ENCODE measurements at regions not wholly inside any gene's neighbourhood (a gene's known extent, or its start where the extent isn't known, plus 50 kb on each side); places are given as distances from the start of the nearest gene placed in this dataset.

DNA sequence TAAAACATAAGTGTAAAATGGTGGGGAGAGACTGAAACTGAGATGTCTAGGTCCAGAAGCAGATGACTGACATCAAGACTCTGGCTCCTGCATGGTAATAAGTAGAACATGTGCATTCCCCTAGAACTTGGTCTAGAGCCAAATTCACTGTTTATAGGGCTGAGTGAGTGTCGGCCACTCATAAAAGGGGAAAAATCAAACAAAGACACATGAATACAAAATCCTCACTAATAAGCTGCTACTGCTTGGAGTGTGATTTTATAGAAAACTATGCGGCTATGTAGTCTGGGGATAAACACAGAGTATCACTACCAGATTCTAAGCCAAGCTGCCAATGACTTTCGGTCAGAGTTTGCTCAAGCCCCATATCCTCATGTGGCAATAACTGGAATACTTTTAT lies 1080.8 kb upstream of the DDX18 start:
- no peaks in the 10 kb centered on the region for H3K9me1 ChIP-seq (ENCODE audit: insufficient read depth, low read length)
- no peaks in the 10 kb centered on the region for H4K20me1 ChIP-seq (ENCODE audit: insufficient read depth, low read length)
- H2AK5ac ChIP-seq (ENCODE audit: low read depth, low read length): no peak overlapping the region
- H3K79me1 ChIP-seq (ENCODE audit: low read depth in 1 of 2, low read length in 2 of 2): no peaks in the 10 kb centered on the region
- no peak overlapping the region for H3K4me2 ChIP-seq (ENCODE audit: low read depth, low read length)
- H3K4me1 ChIP-seq (ENCODE audit: control insufficient read depth, insufficient read depth, low read length): no peaks in the 10 kb centered on the region
- no peak overlapping the region for H3K23ac ChIP-seq (ENCODE audit: low read depth, low read length)
- no TSS peak for BruUV-seq (replicated peaks)
- H3K9me3 ChIP-seq (ENCODE audit: control insufficient read depth, insufficient read depth, low read length): peaks cover 2% of the 10 kb centered on the region
- intact Hi-C loops (cut with micrococcal nuclease): no loop called here
- no peak overlapping the region for H4K5ac ChIP-seq (ENCODE audit: low read depth, low read length)
- TF ChIP-seq SMC3 (IDR thresholded peaks at IDR 0.05; ENCODE audit: low read depth, low read length) (no peak), CHD1 (IDR thresholded peaks at IDR 0.05; ENCODE audit: low read depth, low read length) (no peak), RCOR1 (IDR thresholded peaks at IDR 0.05; ENCODE audit: insufficient replicate concordance, low read length) (no peak), RAD21 (IDR thresholded peaks at IDR 0.05; ENCODE audit: low read length) (no peak), BHLHE40 (IDR thresholded peaks at IDR 0.05; ENCODE audit: low read depth, low read length) (no peak)
- H3K4me3 ChIP-seq (ENCODE audit: insufficient read depth, low read depth, low read length): no peak overlapping the region
- in situ Hi-C loops (cut with MboI; ENCODE audit: low sequenced_read_pairs): no loop called here
- H4K8ac ChIP-seq (ENCODE audit: low read depth in 2 of 2, low read length in 2 of 2): no peak overlapping the region
- no peak overlapping the region for H3K27ac ChIP-seq (ENCODE audit: insufficient read depth, low read length)
- no peak overlapping the region for H2BK20ac ChIP-seq (ENCODE audit: low read depth, low read length)
- no peak for DNase-seq
- no peak overlapping the region for H3K9ac ChIP-seq (ENCODE audit: low read depth, low read length)
- no peak overlapping the region for H2BK120ac ChIP-seq (ENCODE audit: low read depth, low read length)
- no peaks in the 10 kb centered on the region for H3K27me3 ChIP-seq (ENCODE audit: control insufficient read depth, insufficient read depth, low read length)
- no peak overlapping the region for H3K4ac ChIP-seq (ENCODE audit: low read depth, low read length)
- no peak overlapping the region for H3K56ac ChIP-seq (ENCODE audit: extremely low read depth, insufficient read depth, low read length)
- no peak overlapping the region for H4K91ac ChIP-seq (ENCODE audit: insufficient read depth, low read depth, low read length)
- WGBS, 2 experiments (ENCODE audit: extremely low coverage in 2 of 2, insufficient read length in 1 of 2): no CpG with 5 or more reads among the region's 3 CpGs
- no peak overlapping the region for H2AFZ ChIP-seq (replicated peaks; ENCODE audit: low read length, poor library complexity)
- ATAC-seq (ENCODE audit: low read depth): no peak
- POLR2A ChIA-PET (ENCODE audit: unreplicated experiment): no interaction called here
- dilution Hi-C loops (cut with HindIII; ENCODE audit: low sequenced_read_pairs, unreplicated experiment): no loop called here
- H2BK15ac ChIP-seq (ENCODE audit: low read depth, low read length): no peak overlapping the region
- H3K36me3 ChIP-seq (ENCODE audit: control insufficient read depth, insufficient read depth, low read length): no peaks in the 10 kb centered on the region
- H3K18ac ChIP-seq (ENCODE audit: low read depth, low read length): no peak overlapping the region
- H2BK5ac ChIP-seq (ENCODE audit: low read depth, low read length, poor library complexity, severe bottlenecking): no peak overlapping the region
- no peak overlapping the region for H3K14ac ChIP-seq (replicated peaks; ENCODE audit: low read depth, low read length)
- no peak overlapping the region for H2AK9ac ChIP-seq (replicated peaks; ENCODE audit: low read depth, low read length, poor library complexity)
- CTCF ChIA-PET: no interaction called here
